Smooth muscle cell (in vitro differentiated cells): ENCODE measurements at regions not wholly inside any gene's neighbourhood (a gene's known extent, or its start where the extent isn't known, plus 50 kb on each side); places are given as distances from the start of the nearest gene placed in this dataset.

Source experiments
- DNase-seq: peaks from one replicate; lab custom pipeline; 2025; ENCODE audit not compliant: unreplicated experiment; lab: John Stamatoyannopoulos, UW
- H2AFZ ChIP-seq: fragments of 200-600 bp; sonication (generic); 2 replicates; pipeline ENCODE4 v1.6.0; 2016; ENCODE audit warnings: antibody characterized with exemption, low read depth, mild to moderate bottlenecking
- H3F3A ChIP-seq: fragments of 200-600 bp; sonication (generic); 2 replicates; pipeline ENCODE4 v1.6.0; 2017; ENCODE audit warnings: antibody characterized with exemption, low read depth
- H3K27ac ChIP-seq: fragments of 200-600 bp; sonication (generic); 2 replicates; pipeline ENCODE4 v1.5.1; 2016; ENCODE audit warnings: low read depth, mild to moderate bottlenecking
- H3K27me3 ChIP-seq: fragments of 200-600 bp; sonication (generic); 2 replicates; pipeline ENCODE4 v1.6.1; 2016; ENCODE audit warnings: low read depth, mild to moderate bottlenecking
- H3K36me3 ChIP-seq: fragments of 200-600 bp; sonication (generic); 2 replicates; pipeline ENCODE4 v1.5.1; 2016; ENCODE audit warnings: low read depth
- H3K4me1 ChIP-seq: fragments of 200-600 bp; sonication (generic); 2 replicates; pipeline ENCODE4 v1.5.1; 2016; ENCODE audit warnings: low read depth
- H3K4me2 ChIP-seq: fragments of 200-600 bp; sonication (generic); 2 replicates; pipeline ENCODE4 v1.6.0; 2016; ENCODE audit warnings: mild to moderate bottlenecking
- H3K4me3 ChIP-seq: fragments of 200-600 bp; sonication (generic); 2 replicates; pipeline ENCODE4 v1.5.1; 2016; ENCODE audit warnings: mild to moderate bottlenecking
- H3K79me2 ChIP-seq: fragments of 200-600 bp; sonication (generic); 2 replicates; pipeline ENCODE4 v1.6.0; 2016; ENCODE audit warnings: low read depth, mild to moderate bottlenecking
- H3K9ac ChIP-seq: fragments of 200-600 bp; sonication (generic); 2 replicates; pipeline ENCODE4 v1.6.0; 2016; ENCODE audit warnings: low read depth
- H3K9me3 ChIP-seq: fragments of 200-600 bp; sonication (generic); replicated peaks from 2 replicates; pipeline ENCODE4 v1.5.1; 2016; ENCODE audit warnings: low read depth
- H4K20me1 ChIP-seq: fragments of 200-600 bp; sonication (generic); 2 replicates; pipeline ENCODE4 v1.6.0; 2016; ENCODE audit warnings: low read depth
- CTCF ChIP-seq: fragments of 200-600 bp; sonication (generic); IDR thresholded peaks from 2 replicates; pipeline ENCODE4 v1.5.1; 2017; ENCODE audit warnings: borderline replicate concordance, mild to moderate bottlenecking, antibody characterized with exemption; ENCODE audit not compliant: insufficient read depth, poor library complexity, severe bottlenecking
- WGBS: methylation state at CpG from one replicate; pipeline ENCODE4 v1.1.7; 2016; ENCODE audit warnings: low lambda C conversion rate; 5-methylcytosine and 5-hydroxymethylcytosine counted together

- Histone ChIP-seq H3K4me1 (no peaks in the 10 kb centered on the region), H3K27ac (no peak overlapping the region), H3K4me2 (no peak overlapping the region), H3F3A (no peaks in the 10 kb centered on the region), H3K27me3 (peaks cover 5% of the 10 kb centered on the region), H3K4me3 (no peak overlapping the region), H2AFZ (no peak overlapping the region), H4K20me1 (no peaks in the 10 kb centered on the region), H3K36me3 (no peaks in the 10 kb centered on the region), H3K9ac (no peak overlapping the region), H3K9me3 (no peaks in the 10 kb centered on the region), H3K79me2 (no peaks in the 10 kb centered on the region)
- WGBS: 88% methylated on average over 1 of the region's 1 CpG
- no peak for DNase-seq
- no peak for TF ChIP-seq CTCF
These were observed 77.3 kb upstream of the GRIN2B start for GRCh38 chr12:14058717-14059116.

- Histone ChIP-seq H3K4me2 (no peak overlapping the region), H3K36me3 (no peaks in the 10 kb centered on the region), H4K20me1 (no peaks in the 10 kb centered on the region), H3K4me3 (no peak overlapping the region), H2AFZ (no peak overlapping the region), H3F3A (no peaks in the 10 kb centered on the region), H3K4me1 (no peaks in the 10 kb centered on the region), H3K9me3 (no peaks in the 10 kb centered on the region), H3K79me2 (no peaks in the 10 kb centered on the region), H3K27me3 (peaks cover 5% of the 10 kb centered on the region), H3K27ac (no peak overlapping the region), H3K9ac (no peak overlapping the region)
- no peak for DNase-seq
- TF ChIP-seq CTCF: no peak
- 77% methylated on average over 2 of the region's 2 CpGs for WGBS
These were observed 78.1 kb upstream of the GRIN2B start for GRCh38 chr12:14059548-14059947.

GRCh38 chr12:14065616-14066015, 84.2 kb upstream of the GRIN2B start:
- no peaks in the 10 kb centered on the region for H3K79me2 ChIP-seq

GRCh38 chr12:14066021-14066420, 84.6 kb upstream of the GRIN2B start:
- H3K36me3 ChIP-seq: no peaks in the 10 kb centered on the region
- no peak overlapping the region for H3K4me2 ChIP-seq
- no peaks in the 10 kb centered on the region for H3K9me3 ChIP-seq
- no peaks in the 10 kb centered on the region for H3K79me2 ChIP-seq
- no peak overlapping the region for H3K9ac ChIP-seq
- no peak for DNase-seq
- TF ChIP-seq CTCF: no peak
- H3K4me1 ChIP-seq: no peaks in the 10 kb centered on the region
- H3K4me3 ChIP-seq: no peak overlapping the region
- peak overlapping the region; percentile 53 for H3K27ac ChIP-seq
- no peaks in the 10 kb centered on the region for H3F3A ChIP-seq
- H2AFZ ChIP-seq: no peak overlapping the region
- no peaks in the 10 kb centered on the region for H3K27me3 ChIP-seq
- H4K20me1 ChIP-seq: no peaks in the 10 kb centered on the region

More at GRCh38 chr12:14065616-14066015, 84.2 kb upstream of the GRIN2B start:
- H3K4me3 ChIP-seq: no peak overlapping the region
- DNase-seq: no peak
- no peak overlapping the region for H2AFZ ChIP-seq
- H3K9me3 ChIP-seq: no peaks in the 10 kb centered on the region
- H3K9ac ChIP-seq: no peak overlapping the region
- H3K36me3 ChIP-seq: no peaks in the 10 kb centered on the region
- H4K20me1 ChIP-seq: no peaks in the 10 kb centered on the region
- H3K4me2 ChIP-seq: no peak overlapping the region
- no peak for TF ChIP-seq CTCF
- no peaks in the 10 kb centered on the region for H3K4me1 ChIP-seq
- no peaks in the 10 kb centered on the region for H3F3A ChIP-seq
- H3K27me3 ChIP-seq: no peaks in the 10 kb centered on the region
- 56% methylated on average over 1 of the region's 1 CpG for WGBS
- no peak overlapping the region for H3K27ac ChIP-seq
